ENCODE measurements at regions not wholly inside any gene's neighbourhood (a gene's known extent, or its start where the extent isn't known, plus 50 kb on each side); places are given as distances from the start of the nearest gene placed in this dataset.

DNA sequence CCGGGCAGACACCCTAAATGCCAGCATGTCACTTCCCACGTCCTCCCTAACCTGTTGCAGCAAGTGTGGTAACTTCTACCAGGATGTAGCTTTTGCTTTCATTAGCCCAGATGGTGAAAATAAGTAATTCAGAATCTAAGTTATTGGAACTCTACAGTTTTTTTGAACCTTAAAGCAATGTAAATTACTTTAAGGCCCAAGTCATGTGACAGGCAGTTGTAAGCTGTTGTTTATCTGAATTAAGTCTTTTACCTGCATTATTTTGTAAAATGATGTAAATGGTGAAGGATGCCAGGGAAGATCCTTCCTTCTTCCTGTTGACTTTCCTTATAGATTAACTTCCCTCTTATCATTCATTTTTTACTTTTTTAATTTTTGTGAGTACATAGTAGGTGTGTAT is 670.2 kb downstream of the SEMA5A start:
- Histone ChIP-seq H3K4me1 (no peaks in the 10 kb centered on the region), H3K36me3 (ENCODE audit: control insufficient read depth, insufficient read depth, low read length) (no peaks in the 10 kb centered on the region), H2AFZ (no peak overlapping the region), H3K27ac (no peak overlapping the region), H3K27me3 (ENCODE audit: control insufficient read depth, insufficient read depth, low read length) (no peaks in the 10 kb centered on the region), H3K4me2 (ENCODE audit: low read length) (no peak overlapping the region), H3K4me3 (ENCODE audit: low read depth, low read length) (no peak overlapping the region), H3K79me2 (no peaks in the 10 kb centered on the region), H3K9ac (no peak overlapping the region), H3K9me3 (ENCODE audit: control insufficient read depth, low read length) (no peaks in the 10 kb centered on the region)
- no peak for TF ChIP-seq CTCF (IDR thresholded peaks at IDR 0.05)

DNA sequence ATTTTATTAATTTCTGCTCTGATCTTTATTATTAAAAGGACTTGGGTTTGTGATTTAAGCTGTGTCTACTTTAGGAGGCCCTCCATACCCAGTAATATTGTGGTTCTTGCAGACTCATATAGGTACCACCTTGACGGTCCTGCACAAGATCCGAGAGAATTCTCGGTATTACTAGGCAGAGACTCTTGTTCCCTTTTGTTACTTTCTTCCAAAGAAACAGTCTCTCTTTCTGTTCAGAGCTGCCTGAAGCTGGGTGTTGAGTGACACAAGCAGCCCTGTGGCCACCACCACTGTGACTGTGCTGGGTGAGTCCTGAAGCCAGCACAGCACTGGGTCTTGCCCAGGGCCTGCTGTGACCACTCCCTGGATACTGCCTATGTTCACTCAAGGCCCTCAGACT is 666.6 kb downstream of the SEMA5A start:
- Histone ChIP-seq H3K4me3 (ENCODE audit: low read depth, low read length) (no peak overlapping the region), H3K9me3 (ENCODE audit: control insufficient read depth, low read length) (no peaks in the 10 kb centered on the region), H2AFZ (no peak overlapping the region), H3K27me3 (ENCODE audit: control insufficient read depth, insufficient read depth, low read length) (no peaks in the 10 kb centered on the region), H3K79me2 (no peaks in the 10 kb centered on the region), H3K27ac (no peak overlapping the region), H3K4me1 (no peaks in the 10 kb centered on the region), H3K36me3 (ENCODE audit: control insufficient read depth, insufficient read depth, low read length) (no peaks in the 10 kb centered on the region), H3K4me2 (ENCODE audit: low read length) (no peak overlapping the region), H3K9ac (no peak overlapping the region)
- no peak for TF ChIP-seq CTCF (IDR thresholded peaks at IDR 0.05)

- no peaks in the 10 kb centered on the region for H3K9me3 ChIP-seq (ENCODE audit: control insufficient read depth, low read length)
- H3K4me1 ChIP-seq, result no peaks in the 10 kb centered on the region
- H3K36me3 ChIP-seq (ENCODE audit: control insufficient read depth, insufficient read depth, low read length), result no peaks in the 10 kb centered on the region
- H3K9ac ChIP-seq, result no peak overlapping the region
- H3K4me3 ChIP-seq (ENCODE audit: low read depth, low read length), result no peak overlapping the region
- H3K27me3 ChIP-seq (ENCODE audit: control insufficient read depth, insufficient read depth, low read length), result no peaks in the 10 kb centered on the region
- H3K4me2 ChIP-seq (ENCODE audit: low read length), result no peak overlapping the region
- H3K27ac ChIP-seq, result no peak overlapping the region
- TF ChIP-seq CTCF (IDR thresholded peaks at IDR 0.05), result no peak
- no peaks in the 10 kb centered on the region for H3K79me2 ChIP-seq
- no peak overlapping the region for H2AFZ ChIP-seq
Measured at GRCh38 chr5:8884029-8884428, 661.8 kb downstream of the SEMA5A start.

DNA sequence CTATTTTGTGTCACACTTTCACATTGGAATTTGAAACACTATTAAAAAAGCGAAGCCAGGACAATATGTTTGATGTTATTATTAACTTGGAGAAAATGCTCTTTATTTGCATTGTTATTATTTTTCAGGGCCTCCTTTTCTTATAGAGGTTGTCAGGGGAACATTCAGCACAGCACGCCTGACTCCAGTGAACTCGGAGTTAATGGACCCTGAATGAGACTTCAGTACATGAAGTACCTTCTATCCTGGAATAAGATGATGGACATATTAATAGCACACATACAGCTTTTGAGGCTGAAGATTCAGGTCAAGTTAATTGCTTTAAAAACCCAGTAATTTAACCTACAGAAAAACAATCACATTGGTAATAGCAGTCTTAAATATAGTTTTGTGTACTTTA is 652.9 kb downstream of the SEMA5A start:
- no peak overlapping the region for H3K4me2 ChIP-seq (ENCODE audit: low read length)
- H3K9ac ChIP-seq, result no peak overlapping the region

More for the DNA sequence above, 652.9 kb downstream of the SEMA5A start:
- Histone ChIP-seq H3K79me2 (no peaks in the 10 kb centered on the region), H3K4me1 (no peaks in the 10 kb centered on the region), H3K36me3 (ENCODE audit: control insufficient read depth, insufficient read depth, low read length) (no peaks in the 10 kb centered on the region), H2AFZ (no peak overlapping the region), H3K27me3 (ENCODE audit: control insufficient read depth, insufficient read depth, low read length) (no peaks in the 10 kb centered on the region), H3K9me3 (ENCODE audit: control insufficient read depth, low read length) (no peaks in the 10 kb centered on the region), H3K27ac (no peak overlapping the region), H3K4me3 (ENCODE audit: low read depth, low read length) (no peak overlapping the region)
- no peak for TF ChIP-seq CTCF (IDR thresholded peaks at IDR 0.05)

Data from parathyroid adenoma (tissue), 2 donors.